Smooth muscle cell (in vitro differentiated cells): ENCODE measurements at regions not wholly inside any gene's neighbourhood (a gene's known extent, or its start where the extent isn't known, plus 50 kb on each side); places are given as distances from the start of the nearest gene placed in this dataset.

Experiments
- DNase-seq: peaks from one replicate; lab custom pipeline; 2025; ENCODE audit not compliant: unreplicated experiment; lab: John Stamatoyannopoulos, UW
- H2AFZ ChIP-seq: fragments of 200-600 bp; sonication (generic); 2 replicates; pipeline ENCODE4 v1.6.0; 2016; ENCODE audit warnings: antibody characterized with exemption, low read depth, mild to moderate bottlenecking
- H3F3A ChIP-seq: fragments of 200-600 bp; sonication (generic); 2 replicates; pipeline ENCODE4 v1.6.0; 2017; ENCODE audit warnings: antibody characterized with exemption, low read depth
- H3K27ac ChIP-seq: fragments of 200-600 bp; sonication (generic); 2 replicates; pipeline ENCODE4 v1.5.1; 2016; ENCODE audit warnings: low read depth, mild to moderate bottlenecking
- H3K27me3 ChIP-seq: fragments of 200-600 bp; sonication (generic); 2 replicates; pipeline ENCODE4 v1.6.1; 2016; ENCODE audit warnings: low read depth, mild to moderate bottlenecking
- H3K36me3 ChIP-seq: fragments of 200-600 bp; sonication (generic); 2 replicates; pipeline ENCODE4 v1.5.1; 2016; ENCODE audit warnings: low read depth
- H3K4me1 ChIP-seq: fragments of 200-600 bp; sonication (generic); 2 replicates; pipeline ENCODE4 v1.5.1; 2016; ENCODE audit warnings: low read depth
- H3K4me2 ChIP-seq: fragments of 200-600 bp; sonication (generic); 2 replicates; pipeline ENCODE4 v1.6.0; 2016; ENCODE audit warnings: mild to moderate bottlenecking
- H3K4me3 ChIP-seq: fragments of 200-600 bp; sonication (generic); 2 replicates; pipeline ENCODE4 v1.5.1; 2016; ENCODE audit warnings: mild to moderate bottlenecking
- H3K79me2 ChIP-seq: fragments of 200-600 bp; sonication (generic); 2 replicates; pipeline ENCODE4 v1.6.0; 2016; ENCODE audit warnings: low read depth, mild to moderate bottlenecking
- H3K9ac ChIP-seq: fragments of 200-600 bp; sonication (generic); 2 replicates; pipeline ENCODE4 v1.6.0; 2016; ENCODE audit warnings: low read depth
- H3K9me3 ChIP-seq: fragments of 200-600 bp; sonication (generic); replicated peaks from 2 replicates; pipeline ENCODE4 v1.5.1; 2016; ENCODE audit warnings: low read depth
- H4K20me1 ChIP-seq: fragments of 200-600 bp; sonication (generic); 2 replicates; pipeline ENCODE4 v1.6.0; 2016; ENCODE audit warnings: low read depth
- CTCF ChIP-seq: fragments of 200-600 bp; sonication (generic); IDR thresholded peaks from 2 replicates; pipeline ENCODE4 v1.5.1; 2017; ENCODE audit warnings: borderline replicate concordance, mild to moderate bottlenecking, antibody characterized with exemption; ENCODE audit not compliant: insufficient read depth, poor library complexity, severe bottlenecking
- WGBS: methylation state at CpG from one replicate; pipeline ENCODE4 v1.1.7; 2016; ENCODE audit warnings: low lambda C conversion rate; 5-methylcytosine and 5-hydroxymethylcytosine counted together

GRCh38 chr5:136626531-136626930 is 261.2 kb upstream of the TRPC7 start:
- WGBS = 96% methylated on average over 2 of the region's 2 CpGs
- no peak overlapping the region for H3K4me2 ChIP-seq
- no peaks in the 10 kb centered on the region for H3K4me1 ChIP-seq
- no peak overlapping the region for H3K9ac ChIP-seq
- no peaks in the 10 kb centered on the region for H4K20me1 ChIP-seq
- H2AFZ ChIP-seq = no peak overlapping the region
- no peak for TF ChIP-seq CTCF
- no peaks in the 10 kb centered on the region for H3F3A ChIP-seq
- H3K27me3 ChIP-seq = no peaks in the 10 kb centered on the region
- DNase-seq = no peak
- no peak overlapping the region for H3K4me3 ChIP-seq
- H3K9me3 ChIP-seq = no peaks in the 10 kb centered on the region
- no peak overlapping the region for H3K27ac ChIP-seq
- no peaks in the 10 kb centered on the region for H3K36me3 ChIP-seq
- no peaks in the 10 kb centered on the region for H3K79me2 ChIP-seq

- Histone ChIP-seq H3K27me3 (no peaks in the 10 kb centered on the region), H3K36me3 (no peaks in the 10 kb centered on the region), H3K27ac (no peak overlapping the region), H3K4me1 (peaks cover 10% of the 10 kb centered on the region), H3K4me3 (no peak overlapping the region), H4K20me1 (no peaks in the 10 kb centered on the region), H3F3A (peaks cover 2% of the 10 kb centered on the region), H3K79me2 (no peaks in the 10 kb centered on the region), H3K9me3 (no peaks in the 10 kb centered on the region), H3K4me2 (no peak overlapping the region), H2AFZ (no peak overlapping the region), H3K9ac (no peak overlapping the region)
- no peak for DNase-seq
- no peak for TF ChIP-seq CTCF
These were observed 257.4 kb upstream of the TRPC7 start for GRCh38 chr5:136622747-136623146.

- no peak for DNase-seq
- no peaks in the 10 kb centered on the region for H3K79me2 ChIP-seq
- H3K4me3 ChIP-seq = no peak overlapping the region
- peaks cover 2% of the 10 kb centered on the region for H3F3A ChIP-seq
- H2AFZ ChIP-seq = no peak overlapping the region
- no peak overlapping the region for H3K9ac ChIP-seq
- no peaks in the 10 kb centered on the region for H3K27me3 ChIP-seq
- H3K27ac ChIP-seq = no peak overlapping the region
- no peak for TF ChIP-seq CTCF
- 89% methylated on average over 3 of the region's 3 CpGs for WGBS
- peaks cover 10% of the 10 kb centered on the region for H3K4me1 ChIP-seq
- H4K20me1 ChIP-seq = no peaks in the 10 kb centered on the region
- no peaks in the 10 kb centered on the region for H3K36me3 ChIP-seq
- no peaks in the 10 kb centered on the region for H3K9me3 ChIP-seq
- H3K4me2 ChIP-seq = no peak overlapping the region
These were observed 256.4 kb upstream of the TRPC7 start for GRCh38 chr5:136621743-136622142.

- Histone ChIP-seq H3K27ac (peak overlapping the region; percentile 86), H3K79me2 (no peaks in the 10 kb centered on the region), H3F3A (peaks cover 2% of the 10 kb centered on the region), H3K27me3 (no peaks in the 10 kb centered on the region), H3K4me3 (no peak overlapping the region), H4K20me1 (no peaks in the 10 kb centered on the region), H3K9ac (peak overlapping the region; percentile 10), H2AFZ (no peak overlapping the region), H3K4me1 (peaks cover 10% of the 10 kb centered on the region), H3K9me3 (no peaks in the 10 kb centered on the region), H3K36me3 (no peaks in the 10 kb centered on the region), H3K4me2 (peak overlapping the region; percentile 62)
- TF ChIP-seq CTCF = no peak
- 35% methylated on average over 1 of the region's 1 CpG for WGBS
- no peak for DNase-seq
These were observed 255.3 kb upstream of the TRPC7 start for GRCh38 chr5:136620621-136621020.
